ENCODE measurements at regions not wholly inside any gene's neighbourhood (a gene's known extent, or its start where the extent isn't known, plus 50 kb on each side); places are given as distances from the start of the nearest gene placed in this dataset.

DNA sequence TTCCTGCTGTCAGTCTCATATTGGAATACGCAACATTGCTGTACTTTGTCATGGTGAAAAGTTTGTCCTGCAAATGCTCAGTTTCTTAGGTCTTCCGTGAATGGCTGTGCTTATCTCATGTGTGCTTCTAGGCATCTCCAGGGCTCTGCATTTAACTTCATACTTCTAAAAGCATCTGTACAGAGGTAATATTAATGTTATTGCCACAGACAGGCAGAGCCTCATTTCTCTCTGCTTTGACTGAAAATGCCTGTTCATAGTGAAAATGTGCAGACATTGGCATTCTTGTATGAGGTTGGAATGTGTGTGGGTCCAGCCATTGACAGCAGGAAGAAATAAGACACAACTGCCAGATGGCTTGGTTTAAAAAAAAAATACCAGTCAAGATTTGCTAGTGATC lies 140.1 kb upstream of the TTC29 start:
- intact Hi-C loops (cut with DNase I), result loop anchor here in 1 of 10 donors (10.0 kb wide), 1 partner anchor 851 kb away; no protein-coding TSS in a partner anchor
- DNase-seq (no peak), ATAC-seq (no peak)
- 70 to 71% methylated on average over 2 of the region's 2 CpGs for WGBS, 2 donors
- TF ChIP-seq, protein P1, sequence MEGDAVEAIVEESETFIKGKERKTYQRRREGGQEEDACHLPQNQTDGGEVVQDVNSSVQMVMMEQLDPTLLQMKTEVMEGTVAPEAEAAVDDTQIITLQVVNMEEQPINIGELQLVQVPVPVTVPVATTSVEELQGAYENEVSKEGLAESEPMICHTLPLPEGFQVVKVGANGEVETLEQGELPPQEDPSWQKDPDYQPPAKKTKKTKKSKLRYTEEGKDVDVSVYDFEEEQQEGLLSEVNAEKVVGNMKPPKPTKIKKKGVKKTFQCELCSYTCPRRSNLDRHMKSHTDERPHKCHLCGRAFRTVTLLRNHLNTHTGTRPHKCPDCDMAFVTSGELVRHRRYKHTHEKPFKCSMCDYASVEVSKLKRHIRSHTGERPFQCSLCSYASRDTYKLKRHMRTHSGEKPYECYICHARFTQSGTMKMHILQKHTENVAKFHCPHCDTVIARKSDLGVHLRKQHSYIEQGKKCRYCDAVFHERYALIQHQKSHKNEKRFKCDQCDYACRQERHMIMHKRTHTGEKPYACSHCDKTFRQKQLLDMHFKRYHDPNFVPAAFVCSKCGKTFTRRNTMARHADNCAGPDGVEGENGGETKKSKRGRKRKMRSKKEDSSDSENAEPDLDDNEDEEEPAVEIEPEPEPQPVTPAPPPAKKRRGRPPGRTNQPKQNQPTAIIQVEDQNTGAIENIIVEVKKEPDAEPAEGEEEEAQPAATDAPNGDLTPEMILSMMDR (IDR thresholded peaks at IDR 0.05), result no peak
- no peak overlapping the region for H3K27ac ChIP-seq
- H3K36me3 ChIP-seq, result no peaks in the 10 kb centered on the region
- peaks cover 0 to 5% (median 0%) of the 10 kb centered on the region in 7 donors for H3K27me3 ChIP-seq
- no peaks in the 10 kb centered on the region for H3K9me3 ChIP-seq
- H3K4me1 ChIP-seq, result peaks cover 0 to 3% (median 0%) of the 10 kb centered on the region in 9 donors
- H3K4me3 ChIP-seq, result no peak overlapping the region

GRCh38 chr4:147088146-147088545 lies 142.5 kb upstream of the TTC29 start:
- peaks cover 0 to 5% (median 0%) of the 10 kb centered on the region in 7 donors for H3K27me3 ChIP-seq
- H3K4me1 ChIP-seq, result no peaks in the 10 kb centered on the region
- no peak overlapping the region for H3K4me3 ChIP-seq
- DNase-seq, result no peak
- 80 to 87% methylated on average over 4 of the region's 4 CpGs for WGBS, 2 donors
- intact Hi-C loops (cut with DNase I), result loop anchor here in 1 of 10 donors (10.0 kb wide), 1 partner anchor 853 kb away; no protein-coding TSS in a partner anchor
- no peaks in the 10 kb centered on the region for H3K36me3 ChIP-seq
- no peaks in the 10 kb centered on the region for H3K9me3 ChIP-seq
- no peak overlapping the region for H3K27ac ChIP-seq
- TF ChIP-seq, protein P1 (IDR thresholded peaks at IDR 0.05), result no peak
- ATAC-seq, result no peak

DNA sequence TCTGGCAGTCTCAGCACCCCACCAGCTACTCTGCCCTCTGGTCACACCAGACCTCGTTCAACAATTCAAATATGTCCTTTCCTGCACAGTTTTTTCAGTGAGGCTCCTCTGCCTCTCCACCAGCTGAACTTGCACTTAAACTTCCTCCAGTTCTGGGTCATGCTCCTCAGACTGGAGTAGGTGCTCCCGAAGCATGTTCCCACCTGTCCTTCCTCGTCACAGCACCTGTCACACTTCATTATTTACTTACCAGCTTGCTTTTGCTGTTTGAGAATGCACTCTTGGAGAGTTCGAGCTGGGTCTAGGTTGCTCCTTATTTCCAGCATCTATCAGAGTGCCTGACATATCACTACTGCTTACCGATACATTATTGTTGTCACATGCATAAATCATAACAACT lies 144.8 kb upstream of the TTC29 start:
- 72 to 78% methylated on average over 5 of the region's 5 CpGs for WGBS, 2 donors
- intact Hi-C loops (cut with DNase I), result loop anchor here in 4 of 10 donors (5.0 kb wide), 2 partner anchors 73 to 748 kb away; no protein-coding TSS in a partner anchor
- ATAC-seq, result no peak

DNA sequence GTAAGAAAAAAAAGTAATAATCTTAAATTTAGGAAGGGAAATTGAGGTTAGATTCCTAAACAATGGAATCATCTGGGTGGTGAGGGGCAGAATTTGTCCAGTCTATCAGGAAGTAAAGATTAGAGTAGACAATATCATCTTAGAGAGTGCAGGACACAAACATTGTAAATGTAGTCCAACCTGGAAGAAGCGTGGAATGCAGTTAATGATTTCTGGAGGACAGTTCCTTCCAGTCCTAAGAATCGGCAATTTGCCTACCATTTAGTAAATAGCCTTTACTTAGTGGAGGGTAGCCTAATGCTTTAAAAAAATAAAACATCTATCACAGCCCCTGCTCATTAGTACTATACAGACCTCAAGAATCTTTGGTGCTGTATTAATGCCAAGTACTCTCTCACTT lies 147.5 kb upstream of the TTC29 start:
- Histone ChIP-seq H3K27me3 (peaks cover 0 to 5% (median 0%) of the 10 kb centered on the region in 7 donors), H3K9me3 (no peaks in the 10 kb centered on the region), H3K4me3 (no peak overlapping the region), H3K4me1 (peaks cover 0 to 5% (median 0%) of the 10 kb centered on the region in 9 donors), H3K36me3 (no peaks in the 10 kb centered on the region), H3K27ac (no peak overlapping the region)
- TF ChIP-seq, protein P1 (IDR thresholded peaks at IDR 0.05), result no peak
- WGBS, 2 donors, result 70 to 73% methylated on average over 2 of the region's 2 CpGs
- intact Hi-C loops (cut with DNase I), result loop anchor here in 4 of 10 donors (5.0 kb wide), 2 partner anchors 76 to 751 kb away; no protein-coding TSS in a partner anchor
- DNase-seq, result no peak
- ATAC-seq, result no peak

More for the DNA sequence above, 144.8 kb upstream of the TTC29 start:
- DNase-seq, result no peak
- TF ChIP-seq, protein P1 (IDR thresholded peaks at IDR 0.05), result no peak
- H3K9me3 ChIP-seq, result no peaks in the 10 kb centered on the region
- H3K27ac ChIP-seq, result no peak overlapping the region
- peaks cover 0 to 5% (median 0%) of the 10 kb centered on the region in 7 donors for H3K27me3 ChIP-seq
- no peaks in the 10 kb centered on the region for H3K4me1 ChIP-seq
- H3K36me3 ChIP-seq, result no peaks in the 10 kb centered on the region
- no peak overlapping the region for H3K4me3 ChIP-seq

Data from heart right ventricle (tissue), 16 donors.